ENCODE measurements at regions not wholly inside any gene's neighbourhood (a gene's known extent, or its start where the extent isn't known, plus 50 kb on each side); places are given as distances from the start of the nearest gene placed in this dataset.

DNA sequence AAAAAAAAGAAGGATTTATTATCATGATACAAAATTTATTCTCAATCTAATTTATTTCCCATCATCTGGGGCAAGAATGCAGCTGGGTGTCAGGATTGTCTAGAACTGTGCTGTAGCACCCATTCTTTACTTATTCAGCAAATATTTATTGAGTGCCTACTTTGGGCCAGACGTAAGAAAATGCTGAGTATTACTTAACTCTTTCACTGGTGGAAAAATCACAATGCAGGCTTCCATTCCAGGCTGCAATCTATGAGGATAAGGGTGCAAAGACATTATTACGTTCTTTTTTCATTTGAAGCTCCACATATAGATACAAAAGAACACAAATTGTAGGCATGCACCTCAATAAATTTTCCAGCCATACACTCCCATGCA is 86.0 kb upstream of the CDKN3 start:
- DNase-seq, result no peak

- no peak for DNase-seq
Measured at GRCh38 chr14:54312166-54312801, 84.5 kb upstream of the CDKN3 start.

DNA sequence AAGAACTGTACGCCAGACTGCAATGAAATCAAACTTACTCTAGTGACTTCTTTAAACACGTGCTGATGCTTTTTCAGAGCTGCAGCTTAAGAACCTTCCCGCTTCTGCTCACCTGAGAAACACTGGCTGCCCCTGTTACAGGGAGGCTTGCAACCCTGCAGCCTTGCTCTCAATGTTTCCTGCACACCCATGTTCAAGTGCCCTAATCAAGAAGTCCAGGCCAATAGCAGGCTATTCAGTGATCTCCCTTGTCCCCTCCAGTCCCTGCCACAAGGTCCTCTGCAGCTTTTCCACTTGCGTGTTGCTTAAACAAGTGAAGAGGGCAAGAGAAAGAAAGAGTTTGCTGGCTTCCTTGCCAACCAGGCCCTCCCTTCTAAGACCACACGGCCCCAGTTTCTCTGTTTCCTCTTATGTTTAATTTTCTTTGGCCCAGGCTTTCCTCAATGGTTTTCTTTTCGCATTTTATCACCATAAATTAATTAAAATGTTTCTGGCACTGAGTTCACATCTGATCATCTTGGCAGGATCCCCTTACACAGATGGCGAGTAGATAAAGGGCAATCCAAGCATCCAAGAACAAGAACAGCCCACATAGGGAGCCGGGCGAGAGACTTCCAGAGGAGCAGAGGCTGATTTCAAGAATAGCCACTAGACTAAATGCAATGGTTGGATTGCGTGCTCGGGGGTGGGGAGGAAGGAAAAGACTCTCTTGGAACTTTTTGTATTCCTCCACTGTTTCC is 82.3 kb upstream of the CDKN3 start:
- DNase-seq, result no peak

DNA sequence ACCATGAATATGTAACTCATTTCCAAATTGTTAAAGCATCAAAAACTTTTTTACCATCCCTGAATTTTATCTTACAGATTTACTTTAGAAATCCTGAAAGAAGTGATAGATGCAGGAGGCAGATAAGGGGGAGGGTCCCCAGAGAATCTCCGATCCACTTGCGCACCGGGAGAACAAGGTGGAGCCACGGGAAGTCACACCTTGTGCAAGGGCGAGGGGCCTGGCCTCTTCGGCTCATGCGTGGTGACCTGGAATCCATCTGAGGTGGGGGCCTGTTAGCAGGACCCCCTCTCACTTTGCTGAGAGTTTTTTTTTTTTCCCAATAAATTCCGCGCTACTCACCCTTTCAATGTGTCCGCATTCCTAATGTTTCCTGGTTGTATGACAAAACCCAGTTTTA is 80.2 kb upstream of the CDKN3 start:
- DNase-seq, result no peak

- peak; percentile 55 for DNase-seq
Measured at GRCh38 chr14:54317391-54317790, 79.4 kb upstream of the CDKN3 start.

DNA sequence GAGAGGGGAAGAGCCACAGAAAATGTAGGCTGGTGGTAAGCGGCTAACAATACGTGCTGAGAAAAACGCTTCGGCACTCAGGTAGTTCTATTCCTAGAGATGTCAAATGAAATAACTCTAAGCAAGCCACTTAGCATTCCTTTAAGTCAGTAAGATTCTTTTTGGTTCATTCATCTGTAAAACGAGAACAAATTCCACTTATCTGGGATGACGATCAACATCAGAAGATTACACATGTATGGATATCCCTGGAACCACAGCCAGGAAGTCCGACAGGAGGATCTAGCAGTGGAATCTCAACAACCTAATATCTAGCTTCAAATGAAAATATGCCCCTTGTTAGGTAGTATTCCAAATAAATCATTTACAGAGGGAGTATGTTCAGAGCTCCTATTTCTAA is 74.6 kb upstream of the CDKN3 start:
- no peak for DNase-seq

- peak; percentile 69 for DNase-seq
Measured at GRCh38 chr14:54322701-54323337, 74.0 kb upstream of the CDKN3 start.

GRCh38 chr14:54325766-54326165 is 71.0 kb upstream of the CDKN3 start:
- no peak for DNase-seq

DNA sequence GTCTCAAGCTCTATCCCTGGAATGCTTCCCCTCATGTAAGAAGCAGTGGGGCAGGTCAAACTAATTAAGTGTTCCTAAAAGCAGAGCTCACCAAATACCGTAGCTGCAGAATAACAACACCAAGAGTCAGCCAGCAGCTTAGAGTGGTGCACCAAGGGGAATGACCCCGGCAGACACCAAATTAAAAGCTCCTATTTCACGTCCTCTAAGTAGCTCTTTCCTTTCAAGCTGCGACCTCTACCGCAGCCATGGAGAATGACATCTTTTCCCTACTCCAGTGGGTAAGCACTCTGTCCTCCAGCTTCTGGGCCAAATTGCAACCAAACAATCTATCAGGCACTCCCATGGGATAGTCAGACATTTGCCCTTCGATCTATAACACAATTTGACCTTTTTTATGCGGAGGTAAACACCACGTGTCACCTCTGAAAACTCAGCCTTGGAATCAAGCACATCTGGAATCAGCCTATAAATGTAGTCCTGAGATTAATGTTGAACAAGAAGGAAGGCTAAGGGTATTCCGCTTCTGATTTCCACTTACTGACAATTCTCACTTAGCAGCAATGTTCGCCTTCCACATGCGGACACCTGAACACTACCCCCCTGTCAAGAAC is 67.6 kb upstream of the CDKN3 start:
- peak; percentile 76 for DNase-seq

GRCh38 chr14:54330876-54331275 is 65.9 kb upstream of the CDKN3 start:
- no peak for DNase-seq

GRCh38 chr14:54331516-54331915 is 65.3 kb upstream of the CDKN3 start:
- no peak for DNase-seq

DNA sequence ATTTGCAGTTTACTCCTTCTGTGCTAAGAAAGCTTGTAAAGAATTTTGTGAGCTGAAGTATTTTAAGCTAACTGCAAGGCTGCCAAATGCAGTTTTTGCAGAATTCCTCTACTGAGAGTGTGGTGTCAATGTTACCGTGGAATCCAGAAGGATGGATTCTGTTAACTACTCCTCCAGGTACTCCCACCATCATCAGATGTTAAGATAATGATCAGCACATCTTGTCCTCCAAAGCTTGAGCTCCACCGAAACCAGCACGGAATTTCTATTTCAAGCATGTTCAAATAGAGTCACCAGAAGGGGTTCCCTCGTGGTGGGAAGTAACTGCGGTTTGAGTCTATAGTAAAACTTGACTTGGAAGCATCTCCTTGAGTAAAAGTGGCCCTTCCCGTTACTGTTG is 64.3 kb upstream of the CDKN3 start:
- DNase-seq, result no peak

DNA sequence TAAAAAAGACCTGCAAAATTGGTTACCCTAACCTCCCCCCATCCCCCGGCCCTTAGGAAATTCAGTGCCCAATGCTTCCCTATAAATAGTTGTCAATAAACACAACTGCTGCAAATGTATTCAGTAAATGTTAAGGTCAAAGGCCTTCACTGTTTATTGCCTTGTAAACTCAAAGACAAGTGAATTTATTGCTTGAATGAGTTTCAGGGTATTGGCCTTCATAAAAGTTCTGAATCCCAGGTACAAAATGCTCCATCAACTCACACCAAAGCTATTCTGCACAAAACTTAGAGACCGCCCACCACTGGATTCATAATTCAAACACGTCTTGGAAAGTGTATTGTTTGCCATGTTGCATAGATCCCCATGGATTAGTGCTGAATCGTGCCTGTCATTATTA is 63.3 kb upstream of the CDKN3 start:
- DNase-seq, result no peak

- DNase-seq, result no peak
Measured at GRCh38 chr14:54335569-54336155, 61.1 kb upstream of the CDKN3 start.

DNA sequence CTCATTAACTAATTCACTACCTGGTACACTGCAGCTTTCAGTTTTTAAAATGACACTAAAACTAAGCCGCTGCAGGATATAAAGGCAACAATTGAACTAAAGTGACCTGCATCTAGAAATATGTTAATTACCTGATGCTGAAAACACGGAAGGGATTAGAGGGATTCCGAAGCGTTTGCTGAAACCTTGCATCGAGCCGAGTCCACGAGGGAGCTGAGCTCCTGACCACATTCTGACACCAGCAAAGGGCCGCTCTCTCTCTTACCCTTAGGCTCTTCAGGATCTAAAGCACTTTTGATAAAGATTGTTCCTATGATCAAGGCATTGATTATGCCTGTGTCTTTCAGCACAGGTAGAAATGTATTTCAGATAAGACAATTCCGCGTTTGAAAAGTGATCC is 59.5 kb upstream of the CDKN3 start:
- no peak for DNase-seq

GRCh38 chr14:54338696-54339317 is 58.0 kb upstream of the CDKN3 start:
- no peak for DNase-seq

GRCh38 chr14:54339771-54340170 is 57.0 kb upstream of the CDKN3 start:
- no peak for DNase-seq

DNA sequence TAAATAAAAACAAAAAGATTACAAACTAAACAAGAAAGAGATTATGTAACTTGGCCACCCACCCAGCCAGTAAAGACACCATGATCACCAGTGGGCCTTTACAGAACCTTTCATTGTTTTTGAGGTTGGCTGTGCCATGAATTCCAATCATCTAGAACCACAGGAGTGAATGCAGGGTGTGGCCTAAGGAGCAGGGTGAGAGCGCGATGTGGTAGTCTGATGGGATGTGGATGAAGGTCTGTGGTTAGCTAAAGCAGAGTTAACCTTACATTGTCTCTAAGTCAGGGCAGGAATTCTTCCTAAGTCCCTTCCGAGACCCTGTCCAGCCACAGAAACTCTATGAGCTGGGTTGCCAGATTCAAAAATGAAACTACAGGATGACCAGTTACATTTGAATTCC is 54.0 kb upstream of the CDKN3 start:
- no peak for DNase-seq

- DNase-seq, result peak; percentile 89
Measured at GRCh38 chr14:54343272-54344121, 53.3 kb upstream of the CDKN3 start.

DNA sequence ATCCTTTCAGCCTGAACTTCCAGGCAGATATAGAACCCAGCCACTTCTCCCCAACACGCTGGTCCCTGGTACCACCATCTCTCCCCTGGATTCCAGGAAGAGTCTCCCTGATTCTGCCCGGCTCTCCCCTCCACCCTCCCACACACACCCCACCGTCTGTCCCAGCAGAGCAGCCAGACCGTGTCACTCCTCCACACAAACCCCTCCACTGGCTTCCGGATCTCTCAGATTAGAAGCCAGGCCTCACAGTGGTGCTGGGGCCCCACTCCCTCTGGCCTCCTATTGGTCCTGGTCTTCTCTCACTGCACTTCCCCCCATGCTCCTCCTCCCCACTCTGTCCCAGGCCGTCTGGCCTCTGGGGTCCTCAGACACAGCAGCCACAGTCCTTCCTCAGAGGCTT is 52.4 kb upstream of the CDKN3 start:
- no peak for DNase-seq

GRCh38 chr14:54346257-54346656 is 50.5 kb upstream of the CDKN3 start:
- no peak for DNase-seq
